Prostate gland (tissue), 2 donors: ENCODE measurements at regions not wholly inside any gene's neighbourhood (a gene's known extent, or its start where the extent isn't known, plus 50 kb on each side); places are given as distances from the start of the nearest gene placed in this dataset.

ENCODE experiments used
- POLR2A ChIP-seq: fragments of 450-650 bp; IDR thresholded peaks from one replicate; pipeline ENCODE4 v1.6.1; 2016; ENCODE audit warnings: antibody characterized with exemption, mild to moderate bottlenecking
- TF ChIP-seq, protein P1 (sequence below), 4 experiments: fragments of 200-600 bp in 2 of 4; fragments of 450-650 bp in 2 of 4; sonication (generic) in 2 of 4; IDR thresholded peaks; 1 replicate in 3 of 4; 2 replicates in 1 of 4; pipeline ENCODE4 v1.5.1; 2016 to 2019; ENCODE audit warnings: antibody characterized with exemption in 4 of 4, mild to moderate bottlenecking in 2 of 4, moderate library complexity in 2 of 4

DNA sequence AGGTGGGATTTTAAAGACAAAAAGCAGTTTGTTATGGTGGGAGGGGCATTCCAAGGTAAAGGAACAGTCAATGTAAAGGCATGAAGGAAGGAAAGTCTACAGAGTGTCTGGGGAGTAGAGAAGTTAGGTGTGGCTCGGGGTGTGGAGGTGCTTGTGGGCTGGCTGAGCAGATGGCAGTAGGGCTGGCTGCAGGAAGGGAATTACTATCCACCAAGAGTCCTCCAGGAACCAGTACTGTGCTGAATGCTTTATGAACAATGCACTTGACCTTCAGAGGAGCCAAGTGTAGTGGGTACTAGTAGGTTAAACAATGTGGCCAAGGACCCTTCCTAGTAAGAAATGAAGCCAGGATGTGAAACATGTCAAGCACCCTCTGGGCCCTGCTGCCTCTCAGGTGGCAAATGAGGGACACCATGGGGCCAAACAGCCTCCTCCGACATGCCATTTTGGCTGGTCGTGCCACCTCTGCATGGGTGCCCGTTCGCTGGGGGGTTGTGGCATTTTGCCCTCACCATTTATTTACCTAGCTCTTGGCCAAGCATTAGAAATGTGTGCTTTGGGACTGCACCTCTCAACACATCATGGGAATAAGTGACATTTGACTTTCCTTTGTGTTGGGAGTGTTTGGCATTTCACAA is 123.6 kb upstream of the TENM4 start:
- TF ChIP-seq, protein P1, sequence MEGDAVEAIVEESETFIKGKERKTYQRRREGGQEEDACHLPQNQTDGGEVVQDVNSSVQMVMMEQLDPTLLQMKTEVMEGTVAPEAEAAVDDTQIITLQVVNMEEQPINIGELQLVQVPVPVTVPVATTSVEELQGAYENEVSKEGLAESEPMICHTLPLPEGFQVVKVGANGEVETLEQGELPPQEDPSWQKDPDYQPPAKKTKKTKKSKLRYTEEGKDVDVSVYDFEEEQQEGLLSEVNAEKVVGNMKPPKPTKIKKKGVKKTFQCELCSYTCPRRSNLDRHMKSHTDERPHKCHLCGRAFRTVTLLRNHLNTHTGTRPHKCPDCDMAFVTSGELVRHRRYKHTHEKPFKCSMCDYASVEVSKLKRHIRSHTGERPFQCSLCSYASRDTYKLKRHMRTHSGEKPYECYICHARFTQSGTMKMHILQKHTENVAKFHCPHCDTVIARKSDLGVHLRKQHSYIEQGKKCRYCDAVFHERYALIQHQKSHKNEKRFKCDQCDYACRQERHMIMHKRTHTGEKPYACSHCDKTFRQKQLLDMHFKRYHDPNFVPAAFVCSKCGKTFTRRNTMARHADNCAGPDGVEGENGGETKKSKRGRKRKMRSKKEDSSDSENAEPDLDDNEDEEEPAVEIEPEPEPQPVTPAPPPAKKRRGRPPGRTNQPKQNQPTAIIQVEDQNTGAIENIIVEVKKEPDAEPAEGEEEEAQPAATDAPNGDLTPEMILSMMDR (IDR thresholded peaks at IDR 0.05) = no peak
- no peak for TF ChIP-seq POLR2A
